ENCODE measurements at regions not wholly inside any gene's neighbourhood (a gene's known extent, or its start where the extent isn't known, plus 50 kb on each side); places are given as distances from the start of the nearest gene placed in this dataset.

DNA sequence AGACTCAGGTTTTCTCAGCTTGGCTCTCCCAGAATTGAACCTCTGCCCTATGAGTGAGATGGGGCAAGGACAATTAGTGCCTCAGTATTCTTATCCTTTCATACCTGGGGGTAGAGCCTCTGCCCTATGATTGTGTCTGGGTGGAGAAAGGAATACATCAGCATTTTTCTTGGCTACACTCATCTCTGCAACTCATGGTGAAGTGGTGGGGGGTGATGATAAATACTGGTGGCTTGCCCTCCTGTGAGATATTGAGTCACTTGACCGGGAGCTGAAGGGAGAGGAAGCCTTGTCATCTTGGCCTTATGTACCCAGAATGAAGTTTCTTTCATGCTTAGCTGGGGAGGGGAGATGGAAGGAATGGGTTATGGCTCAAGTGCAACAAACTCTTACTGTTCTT lies 71.3 kb upstream of the ENOX2 start:
- no peak for DNase-seq

DNA sequence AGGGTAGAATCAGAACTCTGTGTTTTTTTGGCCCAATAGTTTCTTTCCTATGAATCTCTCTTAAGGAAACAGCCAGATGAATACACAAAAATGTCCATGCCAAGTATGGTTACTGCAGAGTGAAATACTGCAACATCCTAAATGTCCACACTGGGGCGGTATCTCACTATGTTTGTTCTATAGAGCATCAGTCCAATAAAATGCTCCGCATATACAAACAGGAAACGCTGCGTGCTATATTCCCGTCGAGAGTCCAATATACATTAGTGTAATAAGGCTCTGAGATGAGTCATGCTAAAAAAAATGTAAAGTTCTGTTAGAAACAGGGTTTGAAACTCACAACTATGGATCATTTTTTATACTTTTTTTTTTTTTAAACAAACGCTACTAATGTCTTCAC lies 72.9 kb upstream of the ENOX2 start:
- DNase-seq, result peak; percentile 86

DNA sequence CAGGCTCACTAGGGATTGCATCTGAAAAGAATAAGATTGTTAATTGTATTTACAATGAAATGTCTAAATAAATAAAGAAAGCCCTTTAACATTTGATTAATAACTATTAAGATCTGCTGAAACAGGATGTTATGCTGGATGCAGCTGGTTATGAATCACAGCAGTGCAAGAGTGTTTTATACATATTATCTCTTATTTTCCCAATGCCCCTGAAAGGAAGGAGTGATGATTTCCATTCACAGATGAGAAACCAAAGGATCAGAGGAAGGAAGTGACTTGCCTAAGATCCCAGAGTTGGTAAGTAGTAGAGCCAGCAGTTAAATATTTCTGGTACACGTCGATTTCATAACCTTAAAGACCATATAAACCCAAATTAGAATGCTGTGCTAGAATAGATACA lies 76.3 kb upstream of the ARHGAP36 start:
- no peak for DNase-seq

DNA sequence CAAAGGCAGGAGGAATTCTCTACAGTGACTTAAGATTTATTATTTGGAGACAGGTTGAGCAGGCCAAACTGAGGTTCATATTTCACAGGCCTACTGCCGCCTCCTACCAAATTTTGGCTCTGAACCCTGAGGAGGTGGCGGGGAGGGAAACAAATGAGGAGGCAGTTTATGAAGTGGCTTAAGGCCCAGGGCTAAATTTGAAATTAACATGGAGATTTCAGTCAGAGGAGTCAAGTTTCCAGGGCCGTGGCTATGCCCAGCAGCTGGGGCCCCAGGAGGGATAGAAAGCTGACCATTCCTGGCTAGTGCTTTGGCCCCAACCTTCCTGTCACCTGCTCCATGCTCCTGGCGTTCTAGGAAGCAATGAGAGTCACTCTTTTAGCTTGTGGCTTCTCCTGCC lies 73.4 kb upstream of the ARHGAP36 start:
- DNase-seq, result no peak

DNA sequence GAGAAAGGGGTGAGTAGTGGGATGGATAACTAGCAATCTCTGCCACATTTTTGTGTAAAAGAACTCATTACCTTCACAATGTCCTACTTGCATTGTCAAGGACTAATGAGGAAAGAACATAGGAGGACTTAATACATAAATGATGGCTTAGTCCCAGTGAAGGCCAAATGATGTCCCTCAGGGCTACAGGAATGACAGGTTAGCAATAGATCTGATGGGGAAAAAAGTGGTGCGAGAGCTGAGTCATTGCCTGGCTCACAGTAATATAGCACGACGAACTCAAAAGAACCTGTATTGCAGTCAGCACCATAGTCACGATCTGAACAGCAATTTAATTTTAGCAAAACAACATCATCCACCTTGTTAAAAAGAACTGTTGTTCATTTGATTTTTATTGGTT lies 70.9 kb upstream of the ARHGAP36 start:
- no peak for DNase-seq

DNA sequence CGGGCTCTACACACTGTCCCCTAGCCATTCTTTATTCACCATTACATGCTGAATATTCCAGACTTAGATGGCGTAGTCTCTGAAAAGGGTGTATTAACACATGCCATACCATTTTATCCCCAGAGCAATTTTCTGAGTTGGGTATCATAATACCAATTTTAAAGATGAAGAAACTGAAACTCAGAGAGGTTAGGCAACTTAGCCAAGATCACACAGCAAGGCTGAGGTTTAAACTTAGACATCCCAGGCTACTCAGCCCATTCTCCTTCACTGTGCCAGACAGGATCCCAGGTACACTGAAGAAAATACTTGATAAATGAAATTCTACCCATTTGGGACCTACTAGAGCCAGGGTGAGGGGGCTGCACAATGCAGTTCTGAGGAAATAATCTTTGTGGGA lies 67.4 kb upstream of the ARHGAP36 start:
- no peak for DNase-seq

DNA sequence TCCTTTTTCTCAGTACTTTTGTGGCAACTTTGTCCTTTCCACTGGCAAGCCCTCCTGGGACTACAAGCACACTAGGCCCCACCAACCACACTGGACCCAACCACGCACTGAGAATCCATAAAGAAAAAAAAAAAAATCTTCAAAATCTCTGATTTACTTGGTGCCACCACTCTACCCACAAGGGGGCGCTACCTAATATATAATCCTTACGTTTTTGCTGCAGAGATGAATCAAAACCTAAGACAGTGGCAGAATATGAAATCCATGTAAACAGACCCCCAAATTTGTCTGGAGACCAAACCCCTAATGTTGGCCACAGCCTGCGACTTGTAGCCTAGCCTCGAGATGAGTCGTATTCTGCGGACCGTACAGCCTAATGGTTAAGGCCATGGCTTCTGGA lies 63.5 kb upstream of the ARHGAP36 start:
- peak; percentile 75 for DNase-seq

GRCh38 chrX:130995439-130995838 lies 62.7 kb upstream of the ARHGAP36 start:
- no peak for DNase-seq

- no peak for DNase-seq
Measured at GRCh38 chrX:130997314-130997713, 60.8 kb upstream of the ARHGAP36 start.

- DNase-seq, result peak; percentile 76
Measured at GRCh38 chrX:130999360-130999759, 58.8 kb upstream of the ARHGAP36 start.
